Neuronal stem cell (in vitro differentiated cells): ENCODE measurements at regions not wholly inside any gene's neighbourhood (a gene's known extent, or its start where the extent isn't known, plus 50 kb on each side); places are given as distances from the start of the nearest gene placed in this dataset.
A peak's percentile ranks its signal among the peaks of the same experiment; 100 is the strongest.

Experiments used
- DNase-seq: peaks from one replicate; pipeline ENCODE4 v3.0.0-alpha.2; 2013; ENCODE audit warnings: low spot score
- H2AFZ ChIP-seq: one replicate; pipeline ENCODE4 v1.6.1; 2013; ENCODE audit warnings: mild to moderate bottlenecking, low read length, inconsistent platforms
- H2AK5ac ChIP-seq: 2 replicates; pipeline ENCODE4 v1.6.1; 2013; ENCODE audit warnings: low read depth, mild to moderate bottlenecking, inconsistent platforms, low read length, moderate library complexity, mixed read lengths
- H2BK120ac ChIP-seq: 2 replicates; pipeline ENCODE4 v1.6.1; 2013; ENCODE audit warnings: low read depth, mild to moderate bottlenecking, inconsistent platforms, low read length, moderate library complexity, mixed read lengths
- H2BK12ac ChIP-seq: one replicate; pipeline ENCODE4 v1.6.1; 2013; ENCODE audit warnings: low read length, inconsistent platforms
- H2BK15ac ChIP-seq: 2 replicates; pipeline ENCODE4 v1.6.1; 2013; ENCODE audit warnings: mild to moderate bottlenecking, low read length, inconsistent platforms, mixed read lengths
- H2BK5ac ChIP-seq: one replicate; pipeline ENCODE4 v1.6.1; 2013; ENCODE audit warnings: inconsistent platforms, mild to moderate bottlenecking, low read length, moderate library complexity
- H3K14ac ChIP-seq: one replicate; pipeline ENCODE4 v1.6.1; 2013; ENCODE audit warnings: low read length, inconsistent platforms
- H3K18ac ChIP-seq: 2 replicates; pipeline ENCODE4 v1.6.1; 2013; ENCODE audit warnings: low read length, inconsistent platforms
- H3K23ac ChIP-seq: 2 replicates; pipeline ENCODE4 v1.6.1; 2013; ENCODE audit warnings: low read depth, mild to moderate bottlenecking, mixed read lengths, low read length, inconsistent platforms; ENCODE audit not compliant: poor library complexity
- H3K27ac ChIP-seq: replicated peaks from 3 replicates; pipeline ENCODE4 v1.5.1; 2013; ENCODE audit warnings: low read length, inconsistent platforms
- H3K27me3 ChIP-seq, 3 experiments: 2 replicates each; pipeline ENCODE4 v1.6.1; 2013; ENCODE audit warnings: low read length in 3 of 3, mild to moderate bottlenecking in 2 of 3, inconsistent platforms in 1 of 3, low read depth in 1 of 3, mixed read lengths in 1 of 3, moderate library complexity in 1 of 3; ENCODE audit not compliant: control insufficient read depth in 3 of 3, insufficient read depth in 3 of 3
- H3K36me3 ChIP-seq, 2 donors: replicated peaks in 1 of 2; 2 replicates each; pipeline ENCODE4 v1.6.1; 2013; ENCODE audit warnings: low read length in 2 of 2; ENCODE audit not compliant: control insufficient read depth in 2 of 2, insufficient read depth in 2 of 2
- H3K4ac ChIP-seq: 2 replicates; pipeline ENCODE4 v1.6.1; 2013; ENCODE audit warnings: inconsistent platforms, mild to moderate bottlenecking, low read length, moderate library complexity
- H3K4me1 ChIP-seq, 2 donors: 1 replicate in 1 of 2; 2 replicates in 1 of 2; pipeline ENCODE4 v1.6.1; 2013; ENCODE audit warnings: low read length in 2 of 2, low read depth in 1 of 2; ENCODE audit not compliant: control insufficient read depth in 2 of 2, insufficient read depth in 1 of 2
- H3K4me2 ChIP-seq: one replicate; pipeline ENCODE4 v1.6.1; 2013; ENCODE audit warnings: mild to moderate bottlenecking, low read length, inconsistent platforms; ENCODE audit not compliant: insufficient read depth, poor library complexity, severe bottlenecking
- H3K4me3 ChIP-seq, 2 donors: 2 replicates each; pipeline ENCODE4 v1.5.1; 2013; ENCODE audit warnings: low read length in 2 of 2, mild to moderate bottlenecking in 2 of 2, inconsistent platforms in 1 of 2, moderate library complexity in 1 of 2
- H3K79me1 ChIP-seq: one replicate; pipeline ENCODE4 v1.6.1; 2013; ENCODE audit warnings: low read depth, mild to moderate bottlenecking, inconsistent platforms, low read length, moderate library complexity
- H3K9ac ChIP-seq: one replicate; pipeline ENCODE4 v1.6.1; 2013; ENCODE audit warnings: mild to moderate bottlenecking, low read depth, low read length, inconsistent platforms; ENCODE audit not compliant: poor library complexity
- H3K9me3 ChIP-seq, 2 donors: replicated peaks in 1 of 2; 2 replicates each; pipeline versions ENCODE3 to v1.6.1; 2013; ENCODE audit warnings: low read length in 2 of 2, mild to moderate bottlenecking in 2 of 2, inconsistent platforms in 1 of 2, low read depth in 1 of 2, mixed read lengths in 1 of 2, moderate library complexity in 1 of 2; ENCODE audit not compliant: control insufficient read depth in 2 of 2, insufficient read depth in 1 of 2
- H4K8ac ChIP-seq: one replicate; pipeline ENCODE4 v1.6.1; 2013; ENCODE audit warnings: low read depth, mild to moderate bottlenecking, inconsistent platforms, low read length, moderate library complexity
- H4K91ac ChIP-seq: one replicate; pipeline ENCODE4 v1.6.1; 2013; ENCODE audit warnings: low read length, low read depth, mild to moderate bottlenecking, inconsistent platforms; ENCODE audit not compliant: poor library complexity
- WGBS, 2 donors: extraction: QIAGEN DNeasy Blood & Tissue Kit; methylation state at CpG; one replicate each; pipeline ENCODE4 v1.1.7; 2013; ENCODE audit warnings: missing lambda C conversion rate in 2 of 2, mixed read lengths in 1 of 2; ENCODE audit not compliant: insufficient read length in 2 of 2, insufficient replicate concordance in 1 of 2; ENCODE audit errors: extremely low coverage in 2 of 2; 5-methylcytosine and 5-hydroxymethylcytosine counted together

DNA sequence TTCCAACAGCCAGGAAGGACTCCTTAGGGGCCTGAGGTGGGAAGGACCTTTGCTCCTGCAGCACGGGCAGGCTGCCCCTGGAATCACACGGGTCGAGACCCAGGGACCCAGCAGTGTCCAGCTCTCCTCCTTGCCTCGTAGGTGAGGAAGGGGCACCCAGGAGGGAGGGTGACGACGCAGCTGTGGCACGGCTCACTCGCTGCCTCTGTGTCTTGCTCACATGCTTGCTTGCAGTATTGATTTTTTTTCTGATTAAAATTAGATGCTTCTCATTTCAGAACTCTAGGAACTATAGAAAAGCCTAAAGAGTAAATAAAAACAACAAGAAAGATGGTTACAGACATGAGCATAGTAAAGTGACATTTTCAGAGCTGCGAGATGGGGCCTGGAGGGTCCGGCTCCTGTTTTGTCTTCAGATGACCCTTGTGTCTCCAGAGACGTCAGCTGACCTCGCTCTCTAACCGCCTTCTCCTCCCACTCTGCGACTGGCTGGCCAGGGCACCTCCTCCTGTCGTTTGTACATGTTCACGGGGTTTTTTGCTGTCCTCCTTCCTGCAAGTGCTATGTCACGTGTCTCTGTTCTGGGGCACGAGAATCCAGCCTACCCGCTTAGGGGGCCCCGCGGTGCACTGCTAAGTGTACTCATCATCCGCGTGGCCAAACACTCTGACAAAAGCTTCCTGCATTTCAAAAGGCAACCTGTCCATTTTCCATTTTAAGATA is 65.7 kb upstream of the ZNF236 start:
- Histone ChIP-seq H3K9ac (no peak overlapping the region), H2BK5ac (no peak overlapping the region), H3K4me1 (peaks cover 0 to 2% of the 10 kb centered on the region in 2 donors), H3K4me3 (no peak overlapping the region), H3K9me3 (peaks cover 0 to 2% of the 10 kb centered on the region in 2 donors), H3K23ac (no peak overlapping the region), H2BK120ac (no peak overlapping the region), H3K36me3 (no peaks in the 10 kb centered on the region), H3K4me2 (no peak overlapping the region), H2BK15ac (no peak overlapping the region), H3K79me1 (peaks cover 1% of the 10 kb centered on the region), H3K18ac (peak overlapping the region; percentile 86), H3K27me3 (no peaks in the 10 kb centered on the region), H2AK5ac (no peak overlapping the region), H3K27ac (no peak overlapping the region), H2AFZ (peak overlapping the region; percentile 58), H2BK12ac (no peak overlapping the region), H4K91ac (no peak overlapping the region), H3K4ac (no peak overlapping the region), H3K14ac (no peak overlapping the region), H4K8ac (no peak overlapping the region)
- WGBS, 2 donors: no CpG with 5 or more reads among the region's 23 CpGs
- no peak for DNase-seq

- Histone ChIP-seq H2BK12ac (no peak overlapping the region), H3K4me3 (no peak overlapping the region)
- WGBS, 2 donors: no CpG with 5 or more reads among the region's 8 CpGs
These were observed 68.0 kb upstream of the ZNF236 start for GRCh38 chr18:76754351-76754750.

DNA sequence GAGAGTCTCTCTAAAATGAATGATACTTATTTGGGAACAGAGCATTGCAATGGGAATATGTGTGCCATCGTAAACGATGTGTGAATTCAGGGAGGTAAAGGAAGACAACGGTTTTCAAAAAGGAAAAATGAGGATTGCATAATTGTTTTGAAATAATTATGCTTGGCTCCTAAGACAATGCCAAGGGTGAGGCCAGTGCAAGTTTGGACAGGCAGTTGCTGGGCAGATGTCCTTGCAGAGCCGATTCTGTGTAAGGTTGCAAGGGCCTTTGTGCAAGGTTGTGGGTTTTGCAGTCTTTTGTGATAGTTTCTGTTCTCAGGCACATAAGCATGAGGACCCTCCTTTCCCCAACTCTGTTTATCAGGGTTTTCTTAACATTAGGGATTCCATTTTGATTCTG is 70.0 kb upstream of the ZNF236 start:
- H3K27me3 ChIP-seq: no peaks in the 10 kb centered on the region
- H3K23ac ChIP-seq: no peak overlapping the region
- H2BK120ac ChIP-seq: no peak overlapping the region
- H3K4ac ChIP-seq: no peak overlapping the region
- H4K91ac ChIP-seq: no peak overlapping the region
- peaks cover 0 to 2% of the 10 kb centered on the region in 2 donors for H3K4me1 ChIP-seq
- H3K79me1 ChIP-seq: peaks cover 1% of the 10 kb centered on the region
- no peak overlapping the region for H3K4me2 ChIP-seq
- H3K27ac ChIP-seq: no peak overlapping the region
- H2BK15ac ChIP-seq: no peak overlapping the region
- DNase-seq: no peak
- H2AFZ ChIP-seq: no peak overlapping the region
- no peak overlapping the region for H2BK5ac ChIP-seq
- no peak overlapping the region for H2AK5ac ChIP-seq
- no peak overlapping the region for H3K14ac ChIP-seq
- H3K36me3 ChIP-seq: no peaks in the 10 kb centered on the region
- peaks cover 9 to 12% of the 10 kb centered on the region in 2 donors for H3K9me3 ChIP-seq
- H3K4me3 ChIP-seq: no peak overlapping the region
- H3K18ac ChIP-seq: no peak overlapping the region
- WGBS, 2 donors: no CpG with 5 or more reads among the region's 4 CpGs
- no peak overlapping the region for H2BK12ac ChIP-seq
- H4K8ac ChIP-seq: no peak overlapping the region
- H3K9ac ChIP-seq: no peak overlapping the region

More at GRCh38 chr18:76754351-76754750, 68.0 kb upstream of the ZNF236 start:
- Histone ChIP-seq H2AFZ (no peak overlapping the region), H3K4me2 (no peak overlapping the region), H2AK5ac (no peak overlapping the region), H2BK5ac (no peak overlapping the region), H3K14ac (no peak overlapping the region), H3K9me3 (peaks cover 4 to 7% of the 10 kb centered on the region in 2 donors), H4K91ac (no peak overlapping the region), H3K23ac (no peak overlapping the region), H3K18ac (no peak overlapping the region), H3K27me3 (no peaks in the 10 kb centered on the region), H2BK120ac (no peak overlapping the region), H3K4ac (no peak overlapping the region), H3K79me1 (peaks cover 1% of the 10 kb centered on the region), H2BK15ac (no peak overlapping the region), H4K8ac (no peak overlapping the region), H3K9ac (no peak overlapping the region), H3K27ac (no peak overlapping the region), H3K36me3 (no peaks in the 10 kb centered on the region), H3K4me1 (peaks cover 0 to 2% of the 10 kb centered on the region in 2 donors)
- DNase-seq: no peak

GRCh38 chr18:76750917-76751890 is 71.2 kb upstream of the ZNF236 start:
- Histone ChIP-seq H4K91ac (no peak overlapping the region), H3K4me3 (peak overlapping the region in 1 of 2 donors; percentile 5), H4K8ac (no peak overlapping the region), H3K9ac (no peak overlapping the region), H3K4me1 (no peaks in the 10 kb centered on the region), H3K27ac (no peak overlapping the region), H2BK12ac (no peak overlapping the region), H3K4me2 (no peak overlapping the region), H3K36me3 (no peaks in the 10 kb centered on the region), H3K9me3 (peaks cover 9 to 12% of the 10 kb centered on the region in 2 donors), H2BK120ac (no peak overlapping the region), H3K18ac (no peak overlapping the region), H3K4ac (no peak overlapping the region), H2AFZ (no peak overlapping the region), H2BK15ac (no peak overlapping the region), H2BK5ac (no peak overlapping the region), H3K14ac (no peak overlapping the region), H3K27me3 (no peaks in the 10 kb centered on the region), H2AK5ac (no peak overlapping the region), H3K23ac (no peak overlapping the region), H3K79me1 (no peaks in the 10 kb centered on the region)
- no CpG with 5 or more reads among the region's 5 CpGs for WGBS, 2 donors
- DNase-seq: no peak
